Muscle layer of duodenum (tissue), 2 donors: ENCODE measurements at regions not wholly inside any gene's neighbourhood (a gene's known extent, or its start where the extent isn't known, plus 50 kb on each side); places are given as distances from the start of the nearest gene placed in this dataset.

Source experiments
- H3K27ac ChIP-seq: one replicate; pipeline ENCODE4 v1.7.0; 2013; ENCODE audit warnings: mild to moderate bottlenecking, low read length
- H3K27me3 ChIP-seq: one replicate; pipeline ENCODE4 v1.7.0; 2013; ENCODE audit warnings: low read depth, mild to moderate bottlenecking, control low read depth, low read length
- H3K36me3 ChIP-seq, 2 donors: one replicate each; pipeline ENCODE4 v1.7.0; 2013; ENCODE audit warnings: low read length in 2 of 2, control low read depth in 1 of 2, mild to moderate bottlenecking in 1 of 2; ENCODE audit not compliant: insufficient read depth in 2 of 2, control insufficient read depth in 1 of 2
- H3K4me1 ChIP-seq, 2 donors: one replicate each; pipeline ENCODE4 v1.7.0; 2013; ENCODE audit warnings: low read length in 2 of 2, mild to moderate bottlenecking in 2 of 2, control low read depth in 1 of 2, moderate library complexity in 1 of 2; ENCODE audit not compliant: insufficient read depth in 2 of 2, control insufficient read depth in 1 of 2
- H3K4me3 ChIP-seq, 2 donors: one replicate each; pipeline ENCODE4 v1.7.0; 2013; ENCODE audit warnings: low read length in 2 of 2, low read depth in 1 of 2, mild to moderate bottlenecking in 1 of 2
- H3K9me3 ChIP-seq, 2 donors: one replicate each; pipeline ENCODE4 v1.7.0; 2013; ENCODE audit warnings: low read length in 2 of 2, control low read depth in 1 of 2, mild to moderate bottlenecking in 1 of 2; ENCODE audit not compliant: control insufficient read depth in 1 of 2
- donor health status: healthy.

DNA sequence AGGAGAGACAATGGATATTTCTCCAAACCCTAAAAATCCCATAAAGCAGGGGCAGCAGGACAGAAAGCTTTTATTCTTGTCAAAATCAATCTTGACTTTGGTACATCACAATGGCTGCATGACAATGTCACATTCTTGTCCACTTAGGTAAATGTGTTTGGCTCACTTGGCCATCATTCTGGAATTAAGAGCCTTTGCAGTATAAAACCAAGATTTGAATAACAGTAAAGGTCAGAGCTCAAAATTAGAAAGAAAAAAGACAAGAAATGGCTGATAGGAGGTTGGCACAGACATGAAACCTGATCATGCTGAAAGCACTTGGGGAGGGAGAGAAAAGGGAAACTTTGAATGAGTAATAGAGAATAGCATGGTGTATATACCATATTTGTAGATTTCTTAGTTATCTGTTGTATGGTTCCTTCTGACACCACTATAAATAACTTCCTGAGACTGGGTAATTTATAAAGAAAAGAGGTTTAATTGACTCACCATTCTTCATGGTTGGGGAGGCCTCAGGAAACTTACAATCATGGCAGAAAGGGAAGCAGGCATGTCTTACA lies 158.5 kb upstream of the SGO1 start:
- Histone ChIP-seq H3K27ac (no peak overlapping the region), H3K4me3 (no peak overlapping the region), H3K36me3 (no peaks in the 10 kb centered on the region)

GRCh38 chr3:20343790-20344189 lies 157.8 kb upstream of the SGO1 start:
- no peaks in the 10 kb centered on the region for H3K27me3 ChIP-seq
- H3K4me1 ChIP-seq, result no peaks in the 10 kb centered on the region
- H3K4me3 ChIP-seq, result no peak overlapping the region
- H3K36me3 ChIP-seq, result no peaks in the 10 kb centered on the region
- H3K9me3 ChIP-seq, result no peaks in the 10 kb centered on the region
- no peak overlapping the region for H3K27ac ChIP-seq

More for the DNA sequence above, 158.5 kb upstream of the SGO1 start:
- Histone ChIP-seq H3K4me1 (no peaks in the 10 kb centered on the region), H3K9me3 (no peaks in the 10 kb centered on the region), H3K27me3 (no peaks in the 10 kb centered on the region)

DNA sequence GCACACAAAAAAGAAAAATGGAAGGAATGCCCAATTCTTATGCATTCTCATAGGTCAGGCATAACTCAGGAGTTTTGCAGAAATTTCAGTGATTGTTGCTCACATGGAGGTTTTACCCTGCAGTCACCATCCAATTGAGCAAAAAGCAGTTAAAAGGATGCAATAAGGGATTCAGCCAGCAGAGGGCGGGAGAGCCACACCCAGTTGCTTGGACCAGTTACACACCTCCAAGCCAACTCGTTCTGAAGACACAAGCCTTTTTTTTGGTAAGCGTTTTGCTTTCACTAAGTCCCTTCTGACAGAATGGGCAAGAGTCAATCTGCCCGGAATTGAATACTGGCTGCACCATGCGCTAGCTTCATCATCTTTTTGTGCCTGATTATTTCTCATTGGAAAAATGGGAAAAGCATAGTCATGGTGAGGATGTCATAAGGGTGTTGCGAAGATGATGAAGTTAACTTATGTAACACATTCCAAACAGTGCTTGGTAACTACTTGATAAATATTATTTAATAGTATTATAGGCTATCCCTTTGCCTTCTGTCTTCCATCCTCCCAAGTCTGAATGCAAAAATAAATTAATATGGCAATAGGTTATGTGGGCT lies 154.4 kb upstream of the SGO1 start:
- Histone ChIP-seq H3K27ac (no peak overlapping the region), H3K4me1 (no peaks in the 10 kb centered on the region), H3K27me3 (no peaks in the 10 kb centered on the region), H3K9me3 (no peaks in the 10 kb centered on the region), H3K36me3 (no peaks in the 10 kb centered on the region), H3K4me3 (no peak overlapping the region)

DNA sequence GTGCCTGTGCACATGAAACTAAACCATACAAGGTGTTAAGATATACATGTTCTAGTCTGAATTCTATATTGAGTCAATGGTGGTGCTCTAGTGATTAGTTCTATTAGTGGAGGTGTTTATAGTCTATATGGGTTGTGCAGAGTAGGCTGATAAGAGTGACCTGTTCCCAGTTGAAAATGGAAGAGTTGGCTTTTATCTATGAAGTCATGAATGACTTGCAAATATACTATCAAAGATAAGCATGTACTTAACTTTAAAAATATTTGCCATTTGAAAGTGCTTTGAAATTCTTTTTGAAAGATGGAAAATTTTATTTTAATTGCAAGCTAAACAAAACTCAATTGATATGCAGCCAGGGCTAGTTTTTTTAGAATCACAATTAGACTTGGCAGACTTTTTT lies 150.6 kb upstream of the SGO1 start:
- Histone ChIP-seq H3K36me3 (no peaks in the 10 kb centered on the region), H3K4me1 (no peaks in the 10 kb centered on the region), H3K27ac (no peak overlapping the region), H3K27me3 (no peaks in the 10 kb centered on the region), H3K4me3 (no peak overlapping the region), H3K9me3 (no peaks in the 10 kb centered on the region)

- Histone ChIP-seq H3K4me3 (no peak overlapping the region), H3K36me3 (no peaks in the 10 kb centered on the region), H3K27me3 (no peaks in the 10 kb centered on the region), H3K4me1 (no peaks in the 10 kb centered on the region), H3K9me3 (no peaks in the 10 kb centered on the region), H3K27ac (no peak overlapping the region)
Measured at GRCh38 chr3:20334842-20335241, 148.8 kb upstream of the SGO1 start.

GRCh38 chr3:20327889-20328288 lies 141.9 kb upstream of the SGO1 start:
- Histone ChIP-seq H3K27ac (no peak overlapping the region), H3K27me3 (no peaks in the 10 kb centered on the region)

DNA sequence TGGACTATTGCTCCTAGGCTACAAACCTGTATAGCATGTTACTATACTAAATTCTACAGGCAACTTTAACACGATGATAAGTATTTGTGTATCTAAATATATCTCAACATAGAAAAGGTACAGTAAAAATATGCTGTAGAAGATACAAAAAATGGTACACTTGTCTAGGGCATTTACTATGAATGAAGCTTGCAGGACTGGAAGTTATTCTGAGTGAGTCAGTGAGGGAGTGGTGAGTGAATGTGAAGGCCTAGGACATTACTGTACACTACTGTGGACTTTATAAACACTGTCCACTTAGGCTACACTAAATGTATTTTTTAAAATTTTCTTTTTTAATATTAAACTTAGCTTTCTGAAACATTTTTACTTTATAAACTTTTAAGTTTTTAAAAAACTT lies 140.5 kb upstream of the SGO1 start:
- no peaks in the 10 kb centered on the region for H3K9me3 ChIP-seq
- no peak overlapping the region for H3K27ac ChIP-seq
- H3K4me1 ChIP-seq, result no peaks in the 10 kb centered on the region
- H3K36me3 ChIP-seq, result no peaks in the 10 kb centered on the region
- no peaks in the 10 kb centered on the region for H3K27me3 ChIP-seq
- H3K4me3 ChIP-seq, result no peak overlapping the region

More at GRCh38 chr3:20327889-20328288, 141.9 kb upstream of the SGO1 start:
- no peaks in the 10 kb centered on the region for H3K9me3 ChIP-seq
- no peaks in the 10 kb centered on the region for H3K36me3 ChIP-seq
- no peaks in the 10 kb centered on the region for H3K4me1 ChIP-seq
- H3K4me3 ChIP-seq, result no peak overlapping the region

GRCh38 chr3:20325563-20325962 lies 139.6 kb upstream of the SGO1 start:
- peaks cover 0 to under 1% of the 10 kb centered on the region in 2 donors for H3K4me1 ChIP-seq
- H3K27ac ChIP-seq, result no peak overlapping the region
- no peaks in the 10 kb centered on the region for H3K27me3 ChIP-seq
- no peak overlapping the region for H3K4me3 ChIP-seq
- no peaks in the 10 kb centered on the region for H3K9me3 ChIP-seq
- H3K36me3 ChIP-seq, result no peaks in the 10 kb centered on the region

- H3K27ac ChIP-seq, result no peak overlapping the region
- no peaks in the 10 kb centered on the region for H3K27me3 ChIP-seq
- H3K9me3 ChIP-seq, result no peaks in the 10 kb centered on the region
- no peaks in the 10 kb centered on the region for H3K36me3 ChIP-seq
- H3K4me1 ChIP-seq, result peaks cover 0 to 6% of the 10 kb centered on the region in 2 donors
- H3K4me3 ChIP-seq, result no peak overlapping the region
Measured at GRCh38 chr3:20324664-20325478, 138.9 kb upstream of the SGO1 start.

GRCh38 chr3:20323307-20323927 lies 137.4 kb upstream of the SGO1 start:
- no peaks in the 10 kb centered on the region for H3K36me3 ChIP-seq
- H3K27ac ChIP-seq, result no peak overlapping the region
- no peaks in the 10 kb centered on the region for H3K9me3 ChIP-seq

DNA sequence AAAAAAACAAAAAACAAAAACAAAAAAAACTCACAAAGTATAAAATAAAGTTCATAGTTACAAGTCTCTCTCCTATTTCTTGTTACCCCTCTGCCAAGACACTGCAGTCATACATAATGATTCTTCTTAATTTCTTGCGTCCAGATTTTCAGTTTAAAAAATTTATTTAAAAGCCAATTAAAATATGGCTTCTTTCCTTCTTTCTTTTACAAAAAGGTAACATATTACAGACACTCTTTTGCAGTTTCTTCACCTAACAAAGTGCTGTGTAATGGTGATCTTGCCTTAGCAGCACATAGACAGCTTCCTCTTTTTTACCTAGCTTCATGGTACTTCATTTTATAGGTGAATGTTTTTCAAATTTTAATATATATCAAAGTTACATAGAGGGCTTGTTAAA lies 136.1 kb upstream of the SGO1 start:
- H3K4me1 ChIP-seq, result peaks cover 0 to 6% of the 10 kb centered on the region in 2 donors
- H3K4me3 ChIP-seq, result no peak overlapping the region
- H3K36me3 ChIP-seq, result no peaks in the 10 kb centered on the region
- H3K9me3 ChIP-seq, result no peaks in the 10 kb centered on the region
- H3K27me3 ChIP-seq, result no peaks in the 10 kb centered on the region
- no peak overlapping the region for H3K27ac ChIP-seq

More at GRCh38 chr3:20323307-20323927, 137.4 kb upstream of the SGO1 start:
- H3K4me1 ChIP-seq, result peaks cover 0 to 6% of the 10 kb centered on the region in 2 donors
- no peaks in the 10 kb centered on the region for H3K27me3 ChIP-seq
- no peak overlapping the region for H3K4me3 ChIP-seq
